Left ventricle myocardium superior (tissue), 1 donor: ENCODE measurements at regions not wholly inside any gene's neighbourhood (a gene's known extent, or its start where the extent isn't known, plus 50 kb on each side); places are given as distances from the start of the nearest gene placed in this dataset.
A peak's percentile ranks its signal among the peaks of the same experiment; 100 is the strongest.

Experiments
- ATAC-seq: fragments of 200-7000 bp; cut with Tn5 transposase; one replicate; pipeline ENCODE4 v1.9.1; 2020; ENCODE audit warnings: mild to moderate bottlenecking, moderate library complexity
- DNase-seq: peaks from one replicate; pipeline ENCODE4 v3.0.0-alpha.2; 2020
- intact Hi-C: fragments of 100-400 bp; cut with micrococcal nuclease; formaldehyde crosslinking; loops from one replicate; pipeline ENCODE4 v1.11.0; 2022
- donor health status: DM: no; HTN: yes; CAD: no; lungs with severe emphysema.

GRCh38 chr13:59337070-59337469 is 826.7 kb downstream of the DIAPH3 start:
- ATAC-seq: peak; percentile 78
- intact Hi-C loops: no loop called here

GRCh38 chr13:59340151-59340550 is 823.6 kb downstream of the DIAPH3 start:
- intact Hi-C loops: no loop called here
- DNase-seq: no peak
- no peak for ATAC-seq

More at GRCh38 chr13:59337070-59337469, 826.7 kb downstream of the DIAPH3 start:
- DNase-seq: no peak

- intact Hi-C loops: no loop called here
- DNase-seq: no peak
- ATAC-seq: no peak
Measured at GRCh38 chr13:59340581-59340980, 823.1 kb downstream of the DIAPH3 start.

- no peak for DNase-seq
- intact Hi-C loops: no loop called here
- no peak for ATAC-seq
Measured at GRCh38 chr13:59342400-59342799, 821.3 kb downstream of the DIAPH3 start.

- intact Hi-C loops: no loop called here
- peak; percentile 20 for ATAC-seq
Measured at GRCh38 chr13:59343132-59343531, 820.6 kb downstream of the DIAPH3 start.

GRCh38 chr13:59343993-59344822 is 819.5 kb downstream of the DIAPH3 start:
- intact Hi-C loops: no loop called here

More at GRCh38 chr13:59343132-59343531, 820.6 kb downstream of the DIAPH3 start:
- DNase-seq: no peak

GRCh38 chr13:59345311-59345710 is 818.4 kb downstream of the DIAPH3 start:
- DNase-seq (peak; percentile 78), ATAC-seq (peak; percentile 97)
- intact Hi-C loops: no loop called here

More at GRCh38 chr13:59343993-59344822, 819.5 kb downstream of the DIAPH3 start:
- peak; percentile 3 for ATAC-seq
- DNase-seq: no peak

- intact Hi-C loops: no loop called here
- ATAC-seq: no peak
- no peak for DNase-seq
Measured at GRCh38 chr13:59346999-59347723, 816.6 kb downstream of the DIAPH3 start.

GRCh38 chr13:59348617-59349016 is 815.1 kb downstream of the DIAPH3 start:
- ATAC-seq (no peak), DNase-seq (no peak)
- intact Hi-C loops: no loop called here

- intact Hi-C loops: no loop called here
- no peak for DNase-seq
- ATAC-seq: no peak
Measured at GRCh38 chr13:59352600-59352999, 811.1 kb downstream of the DIAPH3 start.

GRCh38 chr13:59354665-59355369 is 808.9 kb downstream of the DIAPH3 start:
- DNase-seq: no peak
- intact Hi-C loops: no loop called here
- ATAC-seq: no peak

GRCh38 chr13:59356607-59357006 is 807.1 kb downstream of the DIAPH3 start:
- ATAC-seq (peak; percentile 95), DNase-seq (peak; percentile 87)
- intact Hi-C loops: no loop called here

- DNase-seq (no peak), ATAC-seq (no peak)
- intact Hi-C loops: no loop called here
Measured at GRCh38 chr13:59358014-59358413, 805.7 kb downstream of the DIAPH3 start.

GRCh38 chr13:59360108-59360507 is 803.6 kb downstream of the DIAPH3 start:
- no peak for DNase-seq
- no peak for ATAC-seq

GRCh38 chr13:59360916-59361315 is 802.8 kb downstream of the DIAPH3 start:
- ATAC-seq (no peak), DNase-seq (no peak)
- intact Hi-C loops: no loop called here

More at GRCh38 chr13:59360108-59360507, 803.6 kb downstream of the DIAPH3 start:
- intact Hi-C loops: no loop called here

GRCh38 chr13:59363313-59363712 is 800.4 kb downstream of the DIAPH3 start:
- ATAC-seq (no peak), DNase-seq (no peak)
- intact Hi-C loops: no loop called here

- no peak for ATAC-seq
- intact Hi-C loops: no loop called here
- no peak for DNase-seq
Measured at GRCh38 chr13:59363947-59364346, 799.8 kb downstream of the DIAPH3 start.

- peak; percentile 40 for ATAC-seq
- intact Hi-C loops: no loop called here
- DNase-seq: no peak
Measured at GRCh38 chr13:59364641-59365085, 799.1 kb downstream of the DIAPH3 start.

GRCh38 chr13:59367467-59367866 is 796.3 kb downstream of the DIAPH3 start:
- no peak for ATAC-seq
- intact Hi-C loops: no loop called here
- DNase-seq: no peak

- no peak for DNase-seq
- intact Hi-C loops: no loop called here
- ATAC-seq: no peak
Measured at GRCh38 chr13:59367904-59368303, 795.8 kb downstream of the DIAPH3 start.
